Brain microvascular endothelial cell (primary cell): ENCODE measurements at regions not wholly inside any gene's neighbourhood (a gene's known extent, or its start where the extent isn't known, plus 50 kb on each side); places are given as distances from the start of the nearest gene placed in this dataset.

Source experiments
- DNase-seq: peaks from one replicate; pipeline ENCODE4 v3.0.0-alpha.2; 2020
- H3K27ac ChIP-seq: fragments of 250-450 bp; sonication (Bioruptor Pico); 2 replicates; pipeline ENCODE4 v1.5.1; 2020; ENCODE audit warnings: mild to moderate bottlenecking, moderate library complexity
- H3K27me3 ChIP-seq: fragments of 250-450 bp; sonication (Bioruptor Pico); replicated peaks from 2 replicates; pipeline ENCODE4 v1.5.1; 2020; ENCODE audit warnings: mild to moderate bottlenecking
- H3K36me3 ChIP-seq: fragments of 250-450 bp; sonication (Bioruptor Pico); replicated peaks from 2 replicates; pipeline ENCODE4 v1.5.1; 2020; ENCODE audit warnings: mild to moderate bottlenecking
- H3K4me3 ChIP-seq: 2 replicates; pipeline ENCODE4 v1.5.1; 2011; ENCODE audit warnings: low read depth, mild to moderate bottlenecking, control low read depth, low read length, moderate library complexity
- in situ Hi-C: cut with HindIII; loops from 2 replicates; pipeline ENCODE4 v1.10.0; 2017; ENCODE audit warnings: low sequenced_read_pairs, low pct_ligation_motif_present
- TF ChIP-seq, protein P1 (sequence below): IDR thresholded peaks from 2 replicates; pipeline ENCODE4 v1.5.1; 2011; ENCODE audit warnings: low read depth, mild to moderate bottlenecking, moderate library complexity, low read length, control low read depth, inconsistent platforms; ENCODE audit errors: missing control alignments

DNA sequence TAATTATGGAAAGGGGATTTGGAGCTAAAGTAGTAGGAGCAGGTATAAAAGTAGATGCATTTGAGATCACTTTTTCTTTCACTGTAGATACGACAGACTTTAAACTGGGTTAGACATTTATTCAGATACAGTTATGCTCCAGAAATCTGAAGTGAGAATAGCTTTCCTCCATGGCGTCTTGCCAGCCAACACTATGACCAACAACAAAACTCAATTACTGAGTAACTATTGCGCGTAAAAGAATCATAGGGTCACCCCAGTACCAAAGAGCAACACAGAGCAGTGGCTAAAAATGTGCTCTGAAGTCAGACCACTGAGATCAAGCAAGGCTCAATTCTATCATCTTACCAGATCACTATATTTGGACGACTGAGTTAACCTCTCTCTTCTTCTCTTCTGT lies 262.5 kb upstream of the SORCS1 start:
- no peak for DNase-seq
- Histone ChIP-seq H3K36me3 (no peaks in the 10 kb centered on the region), H3K27ac (no peak overlapping the region), H3K27me3 (no peaks in the 10 kb centered on the region), H3K4me3 (no peak overlapping the region)
- TF ChIP-seq, protein P1, sequence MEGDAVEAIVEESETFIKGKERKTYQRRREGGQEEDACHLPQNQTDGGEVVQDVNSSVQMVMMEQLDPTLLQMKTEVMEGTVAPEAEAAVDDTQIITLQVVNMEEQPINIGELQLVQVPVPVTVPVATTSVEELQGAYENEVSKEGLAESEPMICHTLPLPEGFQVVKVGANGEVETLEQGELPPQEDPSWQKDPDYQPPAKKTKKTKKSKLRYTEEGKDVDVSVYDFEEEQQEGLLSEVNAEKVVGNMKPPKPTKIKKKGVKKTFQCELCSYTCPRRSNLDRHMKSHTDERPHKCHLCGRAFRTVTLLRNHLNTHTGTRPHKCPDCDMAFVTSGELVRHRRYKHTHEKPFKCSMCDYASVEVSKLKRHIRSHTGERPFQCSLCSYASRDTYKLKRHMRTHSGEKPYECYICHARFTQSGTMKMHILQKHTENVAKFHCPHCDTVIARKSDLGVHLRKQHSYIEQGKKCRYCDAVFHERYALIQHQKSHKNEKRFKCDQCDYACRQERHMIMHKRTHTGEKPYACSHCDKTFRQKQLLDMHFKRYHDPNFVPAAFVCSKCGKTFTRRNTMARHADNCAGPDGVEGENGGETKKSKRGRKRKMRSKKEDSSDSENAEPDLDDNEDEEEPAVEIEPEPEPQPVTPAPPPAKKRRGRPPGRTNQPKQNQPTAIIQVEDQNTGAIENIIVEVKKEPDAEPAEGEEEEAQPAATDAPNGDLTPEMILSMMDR = no peak
- in situ Hi-C loops = no loop called here

DNA sequence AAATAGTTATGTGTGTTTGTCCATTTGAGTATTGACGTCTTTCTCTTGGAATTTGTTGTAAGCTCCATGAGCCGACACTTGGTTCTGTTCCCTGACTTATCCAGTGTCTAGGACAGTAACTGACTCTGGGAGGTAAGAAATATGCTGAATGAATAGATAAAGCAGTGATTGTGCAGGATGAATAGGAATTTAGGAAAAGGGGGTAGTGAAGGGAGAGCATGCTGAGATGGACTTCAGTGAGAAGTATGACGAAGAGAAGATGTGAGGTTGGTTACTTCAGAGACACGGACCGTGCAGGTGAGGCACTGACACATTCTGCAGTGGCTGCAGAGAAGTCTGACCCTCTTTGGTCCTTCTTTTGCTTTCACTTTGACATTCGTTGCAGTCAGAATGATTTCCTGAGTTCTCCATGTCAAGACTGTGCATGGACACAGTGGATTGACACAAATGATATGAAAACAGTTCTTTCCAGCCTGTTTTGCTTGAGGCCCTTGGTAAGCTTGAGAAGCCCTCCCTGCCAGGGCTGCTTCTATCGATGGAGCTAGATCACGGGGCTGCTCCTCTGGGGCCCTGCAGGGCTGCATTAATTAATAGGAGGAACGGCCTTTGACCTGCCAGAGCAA lies 261.5 kb upstream of the SORCS1 start:
- no peak for DNase-seq
- Histone ChIP-seq H3K4me3 (peak overlapping the region; percentile 29), H3K27ac (no peak overlapping the region), H3K27me3 (no peaks in the 10 kb centered on the region), H3K36me3 (no peaks in the 10 kb centered on the region)
- TF ChIP-seq, protein P1 = no peak
- in situ Hi-C loops = no loop called here

DNA sequence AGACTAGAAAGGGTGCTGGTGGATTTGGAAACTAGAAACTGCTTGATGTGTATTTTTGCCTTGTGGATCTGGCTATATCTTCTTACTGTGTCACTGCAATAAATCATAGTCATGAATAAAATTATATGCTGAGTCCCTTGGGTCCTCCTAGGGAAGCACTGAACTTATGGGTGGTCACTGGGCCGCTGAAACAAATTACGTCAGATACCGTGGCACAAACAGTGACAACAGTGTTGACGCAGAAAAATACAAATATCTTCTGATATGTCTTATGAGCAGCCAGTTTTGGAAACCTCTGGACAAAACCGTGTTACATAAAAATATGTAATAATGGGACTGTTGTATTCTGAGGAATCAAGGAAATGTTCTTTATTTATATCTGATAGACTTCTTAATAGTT lies 260.1 kb upstream of the SORCS1 start:
- Histone ChIP-seq H3K36me3 (no peaks in the 10 kb centered on the region), H3K4me3 (no peak overlapping the region), H3K27me3 (no peaks in the 10 kb centered on the region), H3K27ac (no peak overlapping the region)
- in situ Hi-C loops = no loop called here
- TF ChIP-seq, protein P1 = no peak
- DNase-seq = no peak

DNA sequence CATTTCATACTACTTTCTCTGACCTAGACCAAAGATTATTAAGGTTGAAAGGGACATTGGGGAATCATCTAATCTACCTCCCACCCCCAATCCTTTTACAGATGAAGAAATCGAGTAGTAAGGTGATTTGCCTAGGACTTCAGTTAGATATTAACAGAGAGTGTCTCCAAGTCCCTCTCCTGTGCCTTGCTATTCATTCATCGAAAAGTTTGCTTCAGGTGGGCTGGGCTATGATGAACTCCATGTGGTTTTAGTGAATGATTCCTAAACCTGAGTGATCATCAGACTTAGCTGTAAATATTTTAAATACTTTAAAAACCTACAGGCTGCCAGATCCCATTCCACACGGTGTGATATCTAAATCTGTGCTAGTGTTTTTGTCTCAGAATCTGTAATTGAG lies 259.4 kb upstream of the SORCS1 start:
- Histone ChIP-seq H3K27ac (no peak overlapping the region), H3K36me3 (no peaks in the 10 kb centered on the region), H3K27me3 (no peaks in the 10 kb centered on the region), H3K4me3 (no peak overlapping the region)
- TF ChIP-seq, protein P1 = no peak
- in situ Hi-C loops = no loop called here
- no peak for DNase-seq

DNA sequence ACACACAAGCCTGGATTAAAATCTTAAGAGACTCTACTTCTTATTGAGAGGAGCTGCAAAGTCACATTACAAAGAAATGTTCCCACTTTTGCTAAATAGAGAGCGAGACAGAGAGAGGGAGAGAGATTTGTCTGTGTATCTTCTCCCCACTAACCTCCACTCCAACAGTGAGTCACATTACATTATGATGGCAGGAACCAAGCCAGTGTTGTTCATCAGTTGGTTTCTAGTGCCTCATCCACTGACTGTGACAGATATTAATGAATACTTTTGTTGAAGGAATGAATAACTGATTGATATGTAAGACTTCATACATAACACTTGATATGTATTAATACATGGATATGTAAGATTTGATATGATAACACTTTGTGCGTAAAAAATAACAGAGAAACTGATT lies 258.2 kb upstream of the SORCS1 start:
- Histone ChIP-seq H3K27me3 (no peaks in the 10 kb centered on the region), H3K4me3 (no peak overlapping the region), H3K36me3 (no peaks in the 10 kb centered on the region), H3K27ac (no peak overlapping the region)
- in situ Hi-C loops = no loop called here
- DNase-seq = no peak
- TF ChIP-seq, protein P1 = no peak

DNA sequence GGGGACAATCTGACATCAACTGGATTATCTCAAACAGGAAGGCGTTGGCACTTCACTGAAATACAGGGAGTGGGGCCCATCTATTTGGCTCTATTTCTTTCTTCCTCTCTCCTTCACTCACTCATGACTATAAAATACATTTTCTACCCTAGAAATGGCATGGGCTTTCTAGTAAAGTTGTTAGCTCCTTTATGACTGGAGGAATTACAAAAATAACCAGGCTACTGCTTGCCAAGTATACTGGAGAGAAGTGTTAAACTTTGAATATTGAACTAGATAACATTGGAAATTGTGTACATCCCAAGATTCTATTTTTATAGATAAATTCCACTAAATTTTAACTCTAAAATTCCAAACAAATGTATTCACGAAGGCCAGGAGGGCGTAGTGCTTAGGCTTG lies 255.7 kb upstream of the SORCS1 start:
- Histone ChIP-seq H3K27ac (no peak overlapping the region), H3K27me3 (no peaks in the 10 kb centered on the region), H3K4me3 (no peak overlapping the region), H3K36me3 (no peaks in the 10 kb centered on the region)
- in situ Hi-C loops = no loop called here
- no peak for DNase-seq
- TF ChIP-seq, protein P1 = no peak
